ENCODE measurements at regions not wholly inside any gene's neighbourhood (a gene's known extent, or its start where the extent isn't known, plus 50 kb on each side); places are given as distances from the start of the nearest gene placed in this dataset.
"Not testable (repeated sequence)": the region's sequence is repeated elsewhere in the genome, so short reads cannot be mapped to it uniquely, and the experiment has no call there.

GRCh38 chr12:131192951-131193350 lies 239.2 kb downstream of the ADGRD1 start:
- no peak for DNase-seq (ENCODE audit: low read depth in 4 of 4, low spot score in 2 of 4)

GRCh38 chr12:131194166-131194565 lies 240.5 kb downstream of the ADGRD1 start:
- no peak for DNase-seq (ENCODE audit: low read depth in 4 of 4, low spot score in 2 of 4)

- DNase-seq (ENCODE audit: low read depth in 4 of 4, low spot score in 2 of 4), result no peak
Measured at GRCh38 chr12:131195796-131196195, 242.1 kb downstream of the ADGRD1 start.

DNA sequence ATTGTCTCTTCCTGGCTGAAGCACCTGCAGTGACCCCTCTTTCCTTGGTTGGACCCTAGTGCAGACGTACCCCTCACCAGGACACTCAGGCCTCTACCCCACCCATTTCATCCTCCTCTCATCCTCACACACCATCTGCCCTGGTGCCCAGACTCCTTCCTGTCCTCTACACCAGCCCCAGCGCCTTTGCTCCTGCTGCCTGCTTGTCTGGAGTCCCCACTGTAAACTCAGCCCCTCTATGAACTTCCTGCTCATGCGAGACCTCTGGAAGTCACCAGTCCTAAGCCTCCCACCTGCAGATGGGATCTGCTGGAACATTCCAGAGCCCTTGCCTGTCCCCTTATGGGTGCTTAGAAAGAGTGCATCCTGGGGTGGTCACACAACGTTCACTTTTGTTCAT lies 242.5 kb downstream of the ADGRD1 start:
- no peak for DNase-seq (ENCODE audit: low read depth in 4 of 4, low spot score in 2 of 4)

- no peak for DNase-seq (ENCODE audit: low read depth in 4 of 4, low spot score in 2 of 4)
Measured at GRCh38 chr12:131197490-131197889, 243.8 kb downstream of the ADGRD1 start.

DNA sequence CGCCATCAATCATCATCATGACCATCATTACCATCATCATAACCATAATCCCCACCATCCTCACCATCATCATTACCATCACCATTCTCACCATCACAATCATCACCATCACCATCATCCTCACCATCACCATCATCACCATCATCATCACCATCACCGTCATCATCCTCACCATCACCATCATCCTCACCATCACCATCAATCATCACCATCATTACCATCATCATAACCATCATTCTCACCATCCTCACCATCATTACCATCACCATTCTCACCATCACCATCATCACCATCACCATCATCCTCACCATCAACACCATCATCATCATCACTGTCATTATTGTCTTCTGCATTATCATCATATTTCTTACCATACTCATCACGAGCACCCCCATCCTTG lies 245.5 kb downstream of the ADGRD1 start:
- DNase-seq (ENCODE audit: low read depth in 4 of 4, low spot score in 2 of 4), result no peak

- not testable (repeated sequence) for DNase-seq (ENCODE audit: low read depth in 4 of 4, low spot score in 2 of 4)
Measured at GRCh38 chr12:131201912-131202311, 248.2 kb downstream of the ADGRD1 start.

- no peak for DNase-seq (ENCODE audit: low read depth in 4 of 4, low spot score in 2 of 4)
Measured at GRCh38 chr12:131202592-131203378, 249.1 kb downstream of the ADGRD1 start.

GRCh38 chr12:131203666-131204415 lies 250.1 kb downstream of the ADGRD1 start:
- no peak for DNase-seq (ENCODE audit: low read depth in 4 of 4, low spot score in 2 of 4)

DNA sequence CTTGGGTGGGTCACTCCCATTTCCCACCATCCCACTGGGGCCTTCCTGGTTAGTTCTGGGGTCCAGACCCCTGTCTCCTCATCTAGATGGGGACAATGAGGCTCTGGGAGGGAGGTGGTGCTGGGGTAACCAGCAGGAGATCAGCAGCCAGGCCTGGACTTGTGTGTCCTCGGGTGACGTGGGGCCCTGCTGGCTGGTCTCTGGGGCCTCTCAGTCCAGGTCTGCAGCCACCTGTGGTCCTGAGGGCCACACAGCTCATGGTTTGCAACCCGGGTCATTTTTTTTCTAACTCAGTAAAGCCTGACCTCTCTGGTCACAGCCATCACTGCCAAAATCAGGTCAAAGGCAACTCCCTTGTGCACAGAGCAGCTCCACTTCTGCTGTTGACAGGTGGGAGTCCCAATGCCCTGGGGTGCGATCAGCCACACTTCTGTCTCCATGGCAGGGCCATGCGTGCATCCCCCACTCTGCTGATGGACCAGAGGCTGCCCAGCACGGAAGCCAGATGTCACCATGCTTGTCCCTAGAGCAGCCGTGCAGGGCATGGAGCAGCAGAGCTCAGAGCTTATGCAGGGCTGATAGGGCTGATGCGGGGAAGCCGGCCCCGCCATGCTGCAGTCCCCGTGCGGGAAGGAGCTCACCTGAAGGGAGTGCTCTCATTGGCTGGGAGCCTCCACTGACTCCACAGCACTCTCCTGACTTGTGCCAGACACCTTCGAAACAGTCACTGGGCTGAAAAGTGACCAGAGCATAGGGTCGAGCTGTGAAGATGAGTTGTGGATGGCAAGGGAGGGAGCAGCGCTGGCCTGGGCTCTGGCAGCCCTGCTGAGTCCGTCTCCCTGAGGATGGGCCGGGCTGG lies 250.9 kb downstream of the ADGRD1 start:
- DNase-seq (ENCODE audit: low read depth in 4 of 4, low spot score in 2 of 4), result no peak

DNA sequence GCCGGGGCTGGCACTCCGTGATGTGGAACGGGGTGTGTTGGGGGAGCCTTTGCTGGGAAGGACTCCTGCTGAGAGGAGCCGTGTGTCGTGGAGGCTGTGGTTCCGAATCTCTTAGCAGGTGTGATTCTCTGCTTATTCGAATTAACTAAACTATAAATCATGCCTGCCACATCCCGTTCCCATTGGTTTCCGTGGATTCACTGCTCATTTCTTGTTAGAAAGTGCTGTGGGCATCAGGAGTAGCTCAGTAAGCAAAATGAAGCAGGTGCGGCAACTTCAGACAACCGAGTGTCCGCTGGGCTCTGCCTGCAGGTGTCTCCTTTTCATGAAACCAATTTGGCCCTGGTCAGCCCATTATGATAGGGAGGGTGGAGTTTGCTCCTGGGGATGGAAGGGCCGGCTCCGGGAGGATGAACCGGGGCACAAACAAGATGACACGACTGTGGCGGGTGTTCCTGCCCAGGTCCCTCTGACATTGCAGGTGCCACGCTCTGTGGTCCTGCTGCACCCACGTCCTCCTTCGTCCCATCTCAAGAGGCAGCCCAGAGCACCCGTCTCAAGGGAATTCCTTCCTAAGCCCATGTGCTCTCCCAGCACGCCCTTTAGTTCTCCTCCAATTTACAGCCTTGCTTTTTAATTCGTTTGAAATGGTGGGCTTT lies 251.7 kb downstream of the ADGRD1 start:
- not testable (repeated sequence) for DNase-seq (ENCODE audit: low read depth in 4 of 4, low spot score in 2 of 4)

GRCh38 chr12:131206630-131207299 lies 253.1 kb downstream of the ADGRD1 start:
- DNase-seq (ENCODE audit: low read depth in 4 of 4, low spot score in 2 of 4), result not testable (repeated sequence)

GRCh38 chr12:131207300-131207660 lies 253.6 kb downstream of the ADGRD1 start:
- not testable (repeated sequence) for DNase-seq (ENCODE audit: low read depth in 4 of 4, low spot score in 2 of 4)

DNA sequence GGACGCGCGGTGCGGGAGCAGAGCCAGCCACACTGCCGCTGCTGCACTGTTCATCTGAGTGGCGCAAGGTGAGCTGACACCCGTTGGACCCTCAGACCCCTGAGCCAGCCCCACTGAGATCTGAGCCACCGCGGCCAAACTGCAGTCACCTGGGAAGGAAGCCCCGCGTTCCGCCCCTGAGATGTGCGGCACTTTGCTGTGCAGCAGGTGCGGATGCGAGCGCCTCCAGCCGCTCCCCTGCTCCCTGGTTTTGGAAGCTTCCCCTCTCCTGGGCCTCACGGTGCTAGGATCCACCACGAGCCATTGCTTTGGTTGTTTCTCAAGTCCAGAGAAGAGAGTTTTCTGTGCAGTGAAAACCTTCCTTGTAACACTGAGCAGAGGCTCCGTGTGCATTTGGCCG lies 254.1 kb downstream of the ADGRD1 start:
- DNase-seq (ENCODE audit: low read depth in 4 of 4, low spot score in 2 of 4), result not testable (repeated sequence)

DNA sequence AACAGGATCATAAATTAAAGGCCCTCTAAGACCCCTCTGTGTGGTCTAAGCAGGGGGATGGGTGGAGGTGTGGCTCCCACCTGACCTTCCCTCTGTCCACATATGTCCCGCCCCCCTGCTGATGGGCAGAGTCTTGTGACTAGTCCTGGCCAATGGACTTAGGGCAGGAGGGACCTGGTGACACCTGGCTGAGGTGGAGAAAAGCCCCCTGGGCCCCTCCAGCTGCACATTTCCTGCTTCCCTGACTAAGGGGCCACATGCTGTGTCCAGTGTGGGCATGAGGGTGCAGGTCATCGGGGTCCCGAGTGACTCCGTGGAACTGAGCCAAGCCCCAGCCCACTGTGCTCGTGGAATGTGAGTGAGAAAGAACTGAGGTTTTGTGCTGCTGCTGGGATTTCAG lies 254.7 kb downstream of the ADGRD1 start:
- DNase-seq (ENCODE audit: low read depth in 4 of 4, low spot score in 2 of 4), result no peak

- DNase-seq (ENCODE audit: low read depth in 4 of 4, low spot score in 2 of 4), result no peak
Measured at GRCh38 chr12:131209082-131210070, 255.7 kb downstream of the ADGRD1 start.

- DNase-seq (ENCODE audit: low read depth in 4 of 4, low spot score in 2 of 4), result no peak
Measured at GRCh38 chr12:131210506-131211339, 257.0 kb downstream of the ADGRD1 start.

GRCh38 chr12:131211340-131211938 lies 257.7 kb downstream of the ADGRD1 start:
- no peak for DNase-seq (ENCODE audit: low read depth in 4 of 4, low spot score in 2 of 4)
